HepG2 (cell line): ENCODE measurements at regions not wholly inside any gene's neighbourhood (a gene's known extent, or its start where the extent isn't known, plus 50 kb on each side); places are given as distances from the start of the nearest gene placed in this dataset.
"Not testable (repeated sequence)": the region's sequence is repeated elsewhere in the genome, so short reads cannot be mapped to it uniquely, and the experiment has no call there.

ENCODE experiments used
- BHLHE40 ChIP-seq: IDR thresholded peaks from 2 replicates; pipeline ENCODE4 v1.6.1; 2011; ENCODE audit warnings: low read length, improper control_type of control experiment
- DNMT3B ChIP-seq: conservative IDR thresholded peaks from 2 replicates; pipeline ENCODE4 v1.6.1; 2016; ENCODE audit warnings: missing biosample characterization, control low read depth
- EHMT2 ChIP-seq: fragments of 200-600 bp; sonication (generic); IDR thresholded peaks from 2 replicates; pipeline ENCODE4 v1.7.0; 2017; ENCODE audit warnings: antibody characterized with exemption, low read depth, low read length, borderline replicate concordance
- KLF16 ChIP-seq, 2 experiments: sonication (generic) in 1 of 2; formaldehyde crosslinking in 1 of 2; IDR thresholded peaks; 2 replicates each; pipeline versions ENCODE4 v1.6.1 to v1.8.0; 2016 to 2023; ENCODE audit warnings: missing genetic modification reagents in 2 of 2, missing compliant biosample characterization in 1 of 2
- NONO ChIP-seq, 2 experiments: fragments of 450-650 bp in 1 of 2; sonication (generic) in 1 of 2; formaldehyde crosslinking in 1 of 2; IDR thresholded peaks in 1 of 2; conservative IDR thresholded peaks in 1 of 2; 2 replicates each; pipeline versions ENCODE4 v1.6.1 to v1.8.0; 2017 to 2022; ENCODE audit warnings: mild to moderate bottlenecking in 1 of 2, missing genetic modification reagents in 1 of 2, moderate library complexity in 1 of 2
- PAX8 ChIP-seq: sonication (generic); formaldehyde crosslinking; IDR thresholded peaks from 2 replicates; pipeline ENCODE4 v1.8.0; 2022; ENCODE audit warnings: mild to moderate bottlenecking, missing genetic modification reagents, borderline replicate concordance
- POLR2A ChIP-seq, 2 experiments: IDR thresholded peaks; 2 replicates each; pipeline ENCODE4 v1.6.1; 2011; ENCODE audit warnings: low read depth in 2 of 2, low read length in 2 of 2, mild to moderate bottlenecking in 1 of 2, moderate library complexity in 1 of 2; ENCODE audit not compliant: insufficient read depth in 1 of 2
- PRDM4 ChIP-seq: sonication (generic); formaldehyde crosslinking; IDR thresholded peaks from 2 replicates; pipeline ENCODE4 v1.9.0; 2021; ENCODE audit warnings: missing genetic modification reagents, borderline replicate concordance
- UBTF ChIP-seq: sonication (generic); formaldehyde crosslinking; IDR thresholded peaks from 2 replicates; pipeline ENCODE4 v1.4.0; 2020; ENCODE audit warnings: mild to moderate bottlenecking, missing genetic modification reagents
- ZFP91 ChIP-seq: sonication (generic); formaldehyde crosslinking; IDR thresholded peaks from 2 replicates; pipeline ENCODE4 v1.9.0; 2022; ENCODE audit warnings: missing genetic modification reagents, mild to moderate bottlenecking, borderline replicate concordance
- ZNF121 ChIP-seq: sonication (generic); formaldehyde crosslinking; IDR thresholded peaks from 2 replicates; pipeline ENCODE4 v1.5.0; 2020; ENCODE audit warnings: mild to moderate bottlenecking, missing genetic modification reagents
- ZNF615 ChIP-seq: sonication (generic); formaldehyde crosslinking; IDR thresholded peaks from 2 replicates; pipeline ENCODE4 v1.5.0; 2020; ENCODE audit warnings: mild to moderate bottlenecking, missing genetic modification reagents, borderline replicate concordance
- TF ChIP-seq, protein P1 (sequence below): sonication (generic); formaldehyde crosslinking; IDR thresholded peaks from 2 replicates; pipeline ENCODE4 v1.5.0; 2020; ENCODE audit warnings: mild to moderate bottlenecking, missing genetic modification reagents, moderate library complexity
- TF ChIP-seq, protein P2 (sequence below), 2 experiments: IDR thresholded peaks; 2 replicates each; pipeline ENCODE4 v1.6.1; 2011 to 2012; ENCODE audit warnings: low read length in 2 of 2, borderline replicate concordance in 1 of 2, low read depth in 1 of 2, mild to moderate bottlenecking in 1 of 2, moderate library complexity in 1 of 2

DNA sequence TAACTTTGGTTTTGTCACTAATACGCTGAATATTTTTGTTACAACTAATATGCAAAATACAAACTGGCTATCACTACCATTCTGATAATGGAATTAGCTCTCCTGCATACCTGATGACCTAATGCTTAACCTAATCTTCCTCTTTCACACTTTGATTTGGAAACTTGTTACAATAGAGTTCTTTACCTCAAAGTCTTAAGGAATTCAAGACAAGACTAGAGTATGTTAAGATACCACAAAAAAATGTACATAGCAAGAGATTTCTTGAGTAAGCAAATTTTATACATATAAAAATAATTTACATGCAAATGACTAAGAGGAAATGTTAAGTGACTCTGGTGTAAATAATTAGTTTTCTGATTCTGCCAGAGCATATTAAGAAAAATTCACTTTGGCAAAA is 1515.7 kb upstream of the TPTE start:
- not testable (repeated sequence) for TF ChIP-seq ZNF615 (CRISPR knock-in tag); POLR2A (IDR thresholded peaks at IDR 0.05; ENCODE audit: insufficient read depth in 1 of 2, low read depth in 2 of 2, low read length in 2 of 2); KLF16 (CRISPR knock-in tag; IDR thresholded peaks at IDR 0.05); NONO (IDR thresholded peaks at IDR 0.05); NONO (CRISPR knock-in tag; conservative IDR thresholded peaks at IDR 0.05); ZNF121; UBTF (CRISPR knock-in tag); EHMT2; ZFP91 (CRISPR knock-in tag); DNMT3B (CRISPR knock-in tag); PRDM4 (CRISPR knock-in tag); PAX8 (CRISPR knock-in tag); BHLHE40
- TF ChIP-seq, protein P1, sequence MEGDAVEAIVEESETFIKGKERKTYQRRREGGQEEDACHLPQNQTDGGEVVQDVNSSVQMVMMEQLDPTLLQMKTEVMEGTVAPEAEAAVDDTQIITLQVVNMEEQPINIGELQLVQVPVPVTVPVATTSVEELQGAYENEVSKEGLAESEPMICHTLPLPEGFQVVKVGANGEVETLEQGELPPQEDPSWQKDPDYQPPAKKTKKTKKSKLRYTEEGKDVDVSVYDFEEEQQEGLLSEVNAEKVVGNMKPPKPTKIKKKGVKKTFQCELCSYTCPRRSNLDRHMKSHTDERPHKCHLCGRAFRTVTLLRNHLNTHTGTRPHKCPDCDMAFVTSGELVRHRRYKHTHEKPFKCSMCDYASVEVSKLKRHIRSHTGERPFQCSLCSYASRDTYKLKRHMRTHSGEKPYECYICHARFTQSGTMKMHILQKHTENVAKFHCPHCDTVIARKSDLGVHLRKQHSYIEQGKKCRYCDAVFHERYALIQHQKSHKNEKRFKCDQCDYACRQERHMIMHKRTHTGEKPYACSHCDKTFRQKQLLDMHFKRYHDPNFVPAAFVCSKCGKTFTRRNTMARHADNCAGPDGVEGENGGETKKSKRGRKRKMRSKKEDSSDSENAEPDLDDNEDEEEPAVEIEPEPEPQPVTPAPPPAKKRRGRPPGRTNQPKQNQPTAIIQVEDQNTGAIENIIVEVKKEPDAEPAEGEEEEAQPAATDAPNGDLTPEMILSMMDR (CRISPR knock-in tag) = not testable (repeated sequence)
- TF ChIP-seq, protein P2, sequence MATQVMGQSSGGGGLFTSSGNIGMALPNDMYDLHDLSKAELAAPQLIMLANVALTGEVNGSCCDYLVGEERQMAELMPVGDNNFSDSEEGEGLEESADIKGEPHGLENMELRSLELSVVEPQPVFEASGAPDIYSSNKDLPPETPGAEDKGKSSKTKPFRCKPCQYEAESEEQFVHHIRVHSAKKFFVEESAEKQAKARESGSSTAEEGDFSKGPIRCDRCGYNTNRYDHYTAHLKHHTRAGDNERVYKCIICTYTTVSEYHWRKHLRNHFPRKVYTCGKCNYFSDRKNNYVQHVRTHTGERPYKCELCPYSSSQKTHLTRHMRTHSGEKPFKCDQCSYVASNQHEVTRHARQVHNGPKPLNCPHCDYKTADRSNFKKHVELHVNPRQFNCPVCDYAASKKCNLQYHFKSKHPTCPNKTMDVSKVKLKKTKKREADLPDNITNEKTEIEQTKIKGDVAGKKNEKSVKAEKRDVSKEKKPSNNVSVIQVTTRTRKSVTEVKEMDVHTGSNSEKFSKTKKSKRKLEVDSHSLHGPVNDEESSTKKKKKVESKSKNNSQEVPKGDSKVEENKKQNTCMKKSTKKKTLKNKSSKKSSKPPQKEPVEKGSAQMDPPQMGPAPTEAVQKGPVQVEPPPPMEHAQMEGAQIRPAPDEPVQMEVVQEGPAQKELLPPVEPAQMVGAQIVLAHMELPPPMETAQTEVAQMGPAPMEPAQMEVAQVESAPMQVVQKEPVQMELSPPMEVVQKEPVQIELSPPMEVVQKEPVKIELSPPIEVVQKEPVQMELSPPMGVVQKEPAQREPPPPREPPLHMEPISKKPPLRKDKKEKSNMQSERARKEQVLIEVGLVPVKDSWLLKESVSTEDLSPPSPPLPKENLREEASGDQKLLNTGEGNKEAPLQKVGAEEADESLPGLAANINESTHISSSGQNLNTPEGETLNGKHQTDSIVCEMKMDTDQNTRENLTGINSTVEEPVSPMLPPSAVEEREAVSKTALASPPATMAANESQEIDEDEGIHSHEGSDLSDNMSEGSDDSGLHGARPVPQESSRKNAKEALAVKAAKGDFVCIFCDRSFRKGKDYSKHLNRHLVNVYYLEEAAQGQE (IDR thresholded peaks at IDR 0.05; ENCODE audit: borderline replicate concordance in 1 of 2, low read depth in 1 of 2, low read length in 2 of 2) = not testable (repeated sequence)
